SK-N-MC (cell line): ENCODE measurements at regions not wholly inside any gene's neighbourhood (a gene's known extent, or its start where the extent isn't known, plus 50 kb on each side); places are given as distances from the start of the nearest gene placed in this dataset.

Experiments
- EZH2 ChIP-seq: fragments of 200-600 bp; sonication (generic); IDR thresholded peaks from one replicate; pipeline ENCODE4 v1.6.1; 2017; ENCODE audit warnings: antibody characterized with exemption
- FOXP2 ChIP-seq: optimal IDR thresholded peaks from 2 replicates; pipeline ENCODE3; 2011; ENCODE audit warnings: mild to moderate bottlenecking, moderate library complexity; ENCODE audit not compliant: insufficient read depth; ENCODE audit errors: extremely low read length, control extremely low read depth
- POLR2AphosphoS5 ChIP-seq: IDR thresholded peaks from 2 replicates; pipeline ENCODE4 v1.6.1; 2012; ENCODE audit warnings: mild to moderate bottlenecking, low read depth, low read length, borderline replicate concordance

DNA sequence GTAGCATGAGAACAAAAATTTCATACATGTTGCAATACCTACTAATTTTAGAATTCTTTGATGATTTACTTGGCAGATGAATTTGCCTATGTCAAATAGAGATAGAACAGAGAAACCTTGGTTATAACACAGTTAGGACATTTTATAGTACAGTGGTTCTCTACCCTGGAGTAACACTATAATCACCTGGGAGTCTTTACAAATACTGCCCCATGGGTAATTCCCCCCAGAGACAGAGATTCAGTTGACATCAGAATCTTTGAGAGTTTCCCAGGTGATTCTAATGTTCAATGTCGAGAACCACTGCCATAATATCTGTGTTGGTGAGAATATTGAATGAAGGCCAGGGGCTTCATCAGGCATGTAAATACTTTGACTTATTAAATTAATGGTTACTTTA is 401.3 kb upstream of the NDST4 start:
- TF ChIP-seq EZH2 (no peak), POLR2AphosphoS5 (no peak), FOXP2 (no peak)
